ENCODE measurements at regions not wholly inside any gene's neighbourhood (a gene's known extent, or its start where the extent isn't known, plus 50 kb on each side); places are given as distances from the start of the nearest gene placed in this dataset.

- no peaks in the 10 kb centered on the region for H3K4me1 ChIP-seq (ENCODE audit: control insufficient read depth, insufficient read depth, low read length)
- ATAC-seq, result no peak
- RAD21 ChIA-PET (ENCODE audit: unreplicated experiment), result no interaction called here
- no peaks in the 10 kb centered on the region for H3K79me2 ChIP-seq (ENCODE audit: control insufficient read depth, insufficient read depth, low read length)
- H3K27ac ChIP-seq (ENCODE audit: control insufficient read depth, insufficient read depth), result no peak overlapping the region
- POLR2A ChIA-PET, result no interaction called here
- no peak for TF ChIP-seq SP1 (IDR thresholded peaks at IDR 0.05; ENCODE audit: low read depth, low read length)
- no peak for TF ChIP-seq SMARCA5 (IDR thresholded peaks at IDR 0.05)
- TF ChIP-seq ZNF274 (IDR thresholded peaks at IDR 0.05; ENCODE audit: insufficient read depth, insufficient read length), result no peak
- TF ChIP-seq POLR2AphosphoS2 (IDR thresholded peaks at IDR 0.05; ENCODE audit: low read depth, low read length), result no peak
- no peak for TF ChIP-seq RAD51 (IDR thresholded peaks at IDR 0.05)
- no peak for TF ChIP-seq LARP7 (IDR thresholded peaks at IDR 0.05)
- TF ChIP-seq JUNB (IDR thresholded peaks at IDR 0.05), result no peak
- no peak for TF ChIP-seq HSF1 (IDR thresholded peaks at IDR 0.05; ENCODE audit: low read depth, low read length)
- TF ChIP-seq KDM1A (IDR thresholded peaks at IDR 0.05; ENCODE audit: borderline replicate concordance), result no peak
- TF ChIP-seq NR2C1 (IDR thresholded peaks at IDR 0.05), result no peak
- TF ChIP-seq, protein P1, sequence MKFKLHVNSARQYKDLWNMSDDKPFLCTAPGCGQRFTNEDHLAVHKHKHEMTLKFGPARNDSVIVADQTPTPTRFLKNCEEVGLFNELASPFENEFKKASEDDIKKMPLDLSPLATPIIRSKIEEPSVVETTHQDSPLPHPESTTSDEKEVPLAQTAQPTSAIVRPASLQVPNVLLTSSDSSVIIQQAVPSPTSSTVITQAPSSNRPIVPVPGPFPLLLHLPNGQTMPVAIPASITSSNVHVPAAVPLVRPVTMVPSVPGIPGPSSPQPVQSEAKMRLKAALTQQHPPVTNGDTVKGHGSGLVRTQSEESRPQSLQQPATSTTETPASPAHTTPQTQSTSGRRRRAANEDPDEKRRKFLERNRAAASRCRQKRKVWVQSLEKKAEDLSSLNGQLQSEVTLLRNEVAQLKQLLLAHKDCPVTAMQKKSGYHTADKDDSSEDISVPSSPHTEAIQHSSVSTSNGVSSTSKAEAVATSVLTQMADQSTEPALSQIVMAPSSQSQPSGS (IDR thresholded peaks at IDR 0.05; ENCODE audit: low read length), result no peak
- in situ Hi-C loops (cut with MboI), result no loop called here
- no peak for DNase-seq (ENCODE audit: low read depth, low spot score)
- CTCF ChIA-PET, result interaction anchor here (1.7 kb wide), 1 partner anchor 191 kb away, joined by 3 read pairs; no protein-coding TSS in a partner anchor
- no peaks in the 10 kb centered on the region for H3K9me3 ChIP-seq (replicated peaks; ENCODE audit: control insufficient read depth, insufficient read depth, low read length)
- 25% methylated on average over 3 of the region's 3 CpGs for WGBS (ENCODE audit: insufficient coverage, insufficient replicate concordance, low lambda C conversion rate, missing lambda C conversion rate)
- intact Hi-C loops (cut with micrococcal nuclease; ENCODE audit: unreplicated experiment), result no loop called here
- FAIRE-seq, result no peak
- H2AFZ ChIP-seq (ENCODE audit: control insufficient read depth, low read depth, low read length), result no peak overlapping the region
- H3K36me3 ChIP-seq (ENCODE audit: control insufficient read depth in 2 of 2, insufficient read depth in 2 of 2, low read length in 1 of 2), result no peaks in the 10 kb centered on the region
- no peak overlapping the region for H3K9ac ChIP-seq (ENCODE audit: control insufficient read depth, insufficient read depth, low read length)
- no peaks in the 10 kb centered on the region for H4K20me1 ChIP-seq (ENCODE audit: control insufficient read depth, insufficient read depth)
- SMC1A ChIA-PET (ENCODE audit: uncharacterized antibody, unreplicated experiment), result no interaction called here
- no peak overlapping the region for H3K4me3 ChIP-seq
- H3K4me2 ChIP-seq (ENCODE audit: control insufficient read depth, insufficient read depth), result no peak overlapping the region
- BruUV-seq (replicated peaks), result no TSS peak
- H3K27me3 ChIP-seq (replicated peaks in 1 of 2; ENCODE audit: control insufficient read depth in 2 of 2, insufficient read depth in 2 of 2, low read length in 1 of 2), result no peaks in the 10 kb centered on the region
Measured at GRCh38 chr10:37563715-37564108, 293.7 kb downstream of the ZNF248 start.

Measured in GM12878 (cell line).